DLD1 (cell line): ENCODE measurements at regions not wholly inside any gene's neighbourhood (a gene's known extent, or its start where the extent isn't known, plus 50 kb on each side); places are given as distances from the start of the nearest gene placed in this dataset.

Experiments
- in situ Hi-C: cut with HindIII; loops from 2 replicates; pipeline ENCODE4 v1.10.0; 2017; ENCODE audit warnings: low sequenced_read_pairs

GRCh38 chr10:3987143-3987974 is 202.3 kb upstream of the KLF6 start:
- in situ Hi-C loops, result no loop called here

DNA sequence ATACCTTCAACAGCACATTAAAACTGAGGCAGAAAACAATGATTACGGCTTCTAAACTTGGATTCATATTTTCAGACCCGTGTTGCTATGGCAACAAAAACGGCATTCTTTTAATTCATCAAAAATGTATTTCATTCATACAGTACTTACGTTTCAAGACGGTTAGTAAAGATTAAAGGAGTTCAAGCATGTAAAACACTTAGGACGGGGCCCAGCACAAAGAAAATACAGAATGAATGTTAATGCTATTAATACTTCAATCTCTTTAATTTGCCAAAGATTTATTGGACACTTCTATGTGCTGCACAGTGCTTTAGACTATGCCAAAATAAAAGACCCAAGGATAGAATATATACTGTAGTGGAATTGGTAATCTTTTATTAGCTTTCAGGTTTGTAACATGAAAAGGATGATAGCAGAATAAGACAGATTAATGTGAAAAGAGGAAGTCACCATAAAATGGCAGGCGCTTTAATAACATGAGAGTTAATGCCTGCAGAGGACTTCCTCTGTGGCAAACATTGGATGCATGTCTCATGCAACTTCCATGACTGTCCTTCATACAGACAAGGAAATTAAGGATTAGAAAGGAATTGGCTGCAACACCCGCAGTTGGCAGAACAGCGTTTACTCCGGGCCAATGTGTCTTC is 201.6 kb upstream of the KLF6 start:
- in situ Hi-C loops, result no loop called here

- in situ Hi-C loops, result no loop called here
Observed at GRCh38 chr10:3982746-3983442, 197.9 kb upstream of the KLF6 start.

- in situ Hi-C loops, result no loop called here
Observed at GRCh38 chr10:3981300-3981699, 196.3 kb upstream of the KLF6 start.

- in situ Hi-C loops, result no loop called here
Observed at GRCh38 chr10:3980660-3981059, 195.7 kb upstream of the KLF6 start.

GRCh38 chr10:3980144-3980543 is 195.1 kb upstream of the KLF6 start:
- in situ Hi-C loops, result no loop called here

GRCh38 chr10:3978761-3979160 is 193.8 kb upstream of the KLF6 start:
- in situ Hi-C loops, result no loop called here

DNA sequence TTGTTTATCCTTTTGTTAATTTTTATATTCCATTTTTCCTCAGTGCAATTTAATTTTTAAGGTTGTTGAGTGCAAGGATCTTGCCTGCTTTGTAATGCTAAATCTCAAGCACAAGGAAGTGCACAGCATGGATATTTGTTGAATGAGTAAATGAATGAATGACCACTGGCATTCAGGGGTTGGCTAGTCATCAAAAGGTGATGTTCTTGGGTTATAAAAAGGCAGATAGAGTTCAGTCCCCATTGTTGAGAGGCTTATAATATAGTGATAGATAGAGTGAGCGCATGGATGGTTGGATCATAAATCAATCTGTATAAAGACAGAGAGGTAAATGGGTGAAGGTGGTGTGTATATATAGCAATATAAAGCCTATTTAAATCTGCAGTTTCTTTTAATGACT is 193.2 kb upstream of the KLF6 start:
- in situ Hi-C loops, result no loop called here

DNA sequence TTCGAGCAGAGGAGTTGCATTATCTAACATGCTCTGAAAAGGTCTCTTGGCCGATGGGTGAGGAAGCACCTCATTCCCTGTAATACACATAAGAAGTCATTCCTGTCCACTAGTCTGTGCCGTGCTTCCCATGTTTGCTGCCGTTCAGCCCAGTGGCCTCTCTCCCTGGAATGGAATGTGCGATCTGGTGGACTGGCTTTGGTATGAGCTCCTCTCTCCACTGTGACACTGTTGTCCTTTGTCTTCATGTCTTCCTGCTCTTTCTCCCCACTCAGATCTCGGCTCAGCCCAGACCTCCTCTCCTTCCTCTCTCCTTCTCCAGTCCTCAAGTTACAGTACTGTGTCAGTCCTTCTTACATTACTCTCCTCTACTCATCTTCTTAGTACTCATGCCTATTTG is 192.8 kb upstream of the KLF6 start:
- in situ Hi-C loops, result no loop called here

DNA sequence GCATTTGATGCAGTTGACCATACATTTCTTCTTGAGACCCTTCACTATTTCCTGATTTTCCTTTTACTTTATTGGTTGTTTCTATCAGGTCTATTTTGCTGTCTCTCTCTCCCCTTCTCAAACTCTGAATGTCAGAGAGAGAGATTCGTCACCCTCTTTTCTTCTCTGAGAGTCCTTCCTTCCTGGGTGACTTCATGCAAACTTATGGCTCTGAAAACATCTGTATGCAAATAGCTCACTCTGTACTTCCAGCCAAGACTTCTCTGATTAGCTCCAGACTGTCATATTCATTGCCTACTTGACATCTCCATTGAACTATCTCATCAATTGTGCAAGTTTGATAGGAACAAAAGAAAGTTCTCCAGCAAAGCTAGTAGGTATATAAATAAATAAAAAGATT is 191.7 kb upstream of the KLF6 start:
- in situ Hi-C loops, result no loop called here

GRCh38 chr10:3976171-3976570 is 191.2 kb upstream of the KLF6 start:
- in situ Hi-C loops, result no loop called here

DNA sequence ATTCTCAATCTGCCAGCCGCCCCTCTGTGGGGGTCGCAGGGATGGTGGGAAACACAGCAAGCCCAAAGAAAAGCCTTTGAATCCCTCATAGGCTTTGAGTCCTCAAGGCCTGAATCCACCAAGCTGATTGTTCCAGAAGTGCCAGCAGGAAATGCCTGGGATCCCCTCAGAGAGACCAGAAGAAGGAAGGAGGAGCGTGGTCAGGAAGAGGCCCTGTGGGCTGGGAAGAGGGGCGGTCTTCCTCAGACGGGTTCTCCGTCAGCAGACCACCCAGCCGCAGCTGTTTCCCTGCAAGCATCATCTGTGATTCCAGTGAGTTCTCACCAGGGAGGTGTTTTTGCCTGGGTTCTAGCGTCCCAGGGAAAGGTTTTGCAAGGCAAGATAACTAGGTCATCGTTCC is 190.0 kb upstream of the KLF6 start:
- in situ Hi-C loops, result no loop called here

DNA sequence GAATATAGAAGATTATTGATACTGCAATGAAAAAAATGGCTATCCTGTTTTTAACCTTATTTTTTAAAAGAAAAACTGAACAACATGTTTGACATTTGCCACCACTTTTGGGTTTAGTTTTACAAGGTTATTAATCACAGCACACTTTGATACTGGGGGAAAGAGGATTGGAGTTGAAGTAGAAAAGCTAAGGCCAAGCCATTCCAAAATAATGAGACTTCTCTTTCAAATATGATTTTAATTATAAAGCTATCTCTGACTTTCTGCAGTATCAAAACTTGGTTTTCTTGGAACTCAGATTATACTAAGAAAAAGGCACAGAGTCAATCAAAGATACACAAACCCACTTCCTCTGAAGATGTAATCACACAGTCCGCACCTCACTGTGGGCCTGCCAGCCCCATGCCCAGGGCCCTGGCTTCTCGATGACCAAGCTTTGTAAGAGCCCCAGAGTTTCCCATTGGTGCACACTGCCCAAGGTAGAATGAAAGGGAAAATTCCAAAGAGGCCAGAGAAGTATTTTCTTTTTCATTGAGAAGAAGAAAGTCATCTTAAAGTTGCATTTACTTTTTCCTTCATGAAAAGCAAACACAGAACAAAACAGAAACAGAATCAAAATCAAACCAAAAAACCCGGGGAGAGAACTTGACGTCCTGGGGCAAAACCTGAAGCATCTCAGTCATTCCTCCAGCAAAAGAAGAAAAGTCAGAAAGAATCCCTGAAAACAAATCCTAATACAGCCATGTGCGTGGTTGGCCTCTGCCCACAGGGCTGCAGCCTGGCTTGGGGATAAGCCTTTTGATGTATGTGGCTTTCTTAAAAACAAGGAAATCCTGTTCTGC is 187.7 kb upstream of the KLF6 start:
- in situ Hi-C loops, result no loop called here

DNA sequence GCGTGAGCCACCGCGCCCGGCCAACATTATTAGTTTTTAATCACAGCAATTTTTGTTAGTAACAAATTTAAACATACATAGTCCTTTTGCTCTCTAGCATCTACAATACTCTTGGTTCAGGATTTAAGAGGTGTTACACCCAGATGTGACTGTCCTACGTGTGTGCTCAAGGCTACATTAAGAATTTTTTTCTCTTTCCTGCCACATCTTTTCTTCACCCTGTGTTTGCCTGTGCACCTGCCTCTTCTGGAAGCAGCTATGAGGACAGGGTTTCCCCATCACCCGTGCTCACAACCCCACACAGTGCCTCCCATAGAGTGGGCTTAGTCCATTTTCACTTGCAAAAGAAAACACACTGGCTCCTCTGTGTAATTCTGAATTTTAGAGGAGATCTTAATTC is 186.7 kb upstream of the KLF6 start:
- in situ Hi-C loops, result no loop called here

DNA sequence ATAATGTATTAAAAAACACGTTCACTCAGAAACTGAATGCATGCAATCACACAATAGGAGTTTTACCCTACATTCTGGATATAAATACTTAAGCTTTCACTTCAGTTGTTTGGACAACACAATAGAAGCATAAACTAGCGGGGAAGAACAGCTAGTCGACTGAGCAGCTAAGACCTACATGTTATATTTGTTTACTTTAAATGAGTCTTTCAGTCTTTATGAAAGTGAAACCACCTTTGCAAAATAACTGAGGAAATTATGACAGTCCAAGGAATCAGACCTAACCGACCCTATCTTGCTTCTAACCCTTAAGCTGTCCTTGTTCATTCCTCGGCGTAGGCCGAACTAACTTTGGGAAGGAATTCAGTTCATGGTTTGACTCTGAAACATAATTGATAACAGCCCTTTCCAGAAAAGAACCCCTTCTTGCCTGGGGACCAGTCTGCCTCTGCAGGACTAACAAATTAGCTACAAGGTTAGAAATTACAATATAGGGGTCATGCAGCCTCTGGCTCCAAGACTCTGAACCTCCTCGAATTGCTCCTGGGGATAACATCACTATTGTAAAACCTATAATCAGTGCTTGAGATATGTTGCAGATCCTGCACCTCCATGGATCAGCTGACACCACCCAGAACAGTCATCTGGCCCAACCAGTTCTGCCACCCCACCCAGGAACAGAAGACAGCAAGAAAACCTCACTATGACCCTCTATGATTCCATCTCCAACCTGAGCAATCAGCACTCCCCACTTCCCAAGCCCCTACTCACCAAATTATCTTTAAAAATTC is 185.1 kb upstream of the KLF6 start:
- in situ Hi-C loops, result no loop called here

- in situ Hi-C loops, result no loop called here
Observed at GRCh38 chr10:3968727-3969126, 183.7 kb upstream of the KLF6 start.

DNA sequence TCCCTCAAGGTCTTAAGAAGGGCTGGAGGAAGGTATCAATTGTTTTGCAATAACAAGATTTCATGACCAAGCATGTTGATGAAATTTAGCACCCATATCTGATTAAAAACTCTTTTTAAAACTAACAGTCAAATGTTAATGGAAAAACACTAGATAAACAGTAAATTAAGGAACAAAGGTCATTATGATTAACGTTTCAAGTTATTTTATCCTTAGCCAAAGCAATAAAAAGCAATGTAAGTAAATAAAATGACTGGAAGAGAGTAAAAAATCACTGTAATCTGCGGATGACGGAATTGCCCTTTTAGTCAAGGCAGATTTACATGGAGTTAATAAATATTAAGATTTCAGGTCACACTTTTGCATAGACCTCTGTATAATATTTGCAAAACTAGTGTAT is 179.5 kb upstream of the KLF6 start:
- in situ Hi-C loops, result no loop called here

GRCh38 chr10:3963191-3963673 is 178.2 kb upstream of the KLF6 start:
- in situ Hi-C loops, result no loop called here

GRCh38 chr10:3961082-3961481 is 176.1 kb upstream of the KLF6 start:
- in situ Hi-C loops, result no loop called here

DNA sequence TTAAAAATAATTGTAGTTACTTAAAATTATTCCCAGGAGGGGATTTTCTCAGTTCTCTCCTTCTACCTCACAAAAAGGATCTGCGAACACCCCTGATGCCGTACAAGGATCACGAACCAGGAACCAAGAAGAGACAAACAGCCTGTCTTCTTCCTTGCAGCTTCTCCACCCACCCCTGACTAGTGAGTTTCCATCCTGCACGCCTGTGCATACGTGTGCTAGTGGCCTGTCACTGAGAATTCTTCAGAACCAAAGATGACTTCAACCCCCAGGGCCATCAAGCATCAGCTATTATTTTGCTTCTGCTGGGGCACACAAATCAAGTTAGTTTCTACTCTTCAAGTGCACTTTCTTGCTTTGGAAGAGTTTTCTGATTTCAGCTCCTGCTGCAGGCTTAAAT is 175.5 kb upstream of the KLF6 start:
- in situ Hi-C loops, result no loop called here
